Stimulated activated memory B cell treated with anti-CD40 and anti-IgM and Interleukin-4, amounts not matched to agents 10 μg/mL and 1 μg/mL and 100 μg/mL, for 72 hours (primary cell): ENCODE measurements at regions not wholly inside any gene's neighbourhood (a gene's known extent, or its start where the extent isn't known, plus 50 kb on each side); places are given as distances from the start of the nearest gene placed in this dataset.
"Not testable (repeated sequence)": the region's sequence is repeated elsewhere in the genome, so short reads cannot be mapped to it uniquely, and the experiment has no call there.

Experiments
- ATAC-seq: fragments of 150-1000 bp; cut with Tn5 transposase; 2 replicates; pipeline ENCODE4 v1.10.0; 2021
- H3K27ac Mint-ChIP-seq: one replicate; pipeline ENCODE4 v1.8.0; 2022; ENCODE audit warnings: mild to moderate bottlenecking, mixed read lengths
- H3K27me3 Mint-ChIP-seq: one replicate; pipeline ENCODE4 v1.8.0; 2022; ENCODE audit warnings: mixed read lengths
- H3K36me3 Mint-ChIP-seq: one replicate; pipeline ENCODE4 v1.8.0; 2022; ENCODE audit warnings: mixed read lengths
- H3K4me1 Mint-ChIP-seq: one replicate; pipeline ENCODE4 v1.8.0; 2022; ENCODE audit warnings: mixed read lengths
- H3K4me3 Mint-ChIP-seq: one replicate; pipeline ENCODE4 v1.8.0; 2022; ENCODE audit warnings: mild to moderate bottlenecking, moderate library complexity, mixed read lengths
- H3K9me3 Mint-ChIP-seq: one replicate; pipeline ENCODE4 v1.8.0; 2022; ENCODE audit warnings: mixed read lengths

DNA sequence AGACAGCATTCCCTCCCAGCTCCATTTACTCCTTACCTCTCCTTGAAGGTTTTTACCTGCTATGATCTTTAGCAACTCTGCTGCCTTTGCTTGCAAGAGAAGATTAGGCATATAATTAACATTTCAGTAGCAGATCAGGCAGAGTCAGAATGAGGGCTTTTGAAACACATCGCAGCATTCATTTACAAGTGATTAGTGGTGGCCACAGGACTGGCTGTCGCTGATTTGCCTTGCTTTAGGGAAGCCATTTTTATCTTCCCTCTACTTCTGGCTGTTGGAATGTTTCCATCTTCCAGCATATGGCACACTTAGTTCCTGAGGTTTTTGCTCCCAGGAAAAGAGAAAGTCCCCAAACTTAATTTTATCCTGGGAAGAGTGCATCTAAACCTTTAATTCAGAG lies 124.0 kb downstream of the SPATA31A6 start:
- H3K27ac Mint-ChIP-seq, H3K36me3 Mint-ChIP-seq, ATAC-seq, H3K4me1 Mint-ChIP-seq, H3K27me3 Mint-ChIP-seq, H3K4me3 Mint-ChIP-seq, H3K9me3 Mint-ChIP-seq: not testable (repeated sequence)

DNA sequence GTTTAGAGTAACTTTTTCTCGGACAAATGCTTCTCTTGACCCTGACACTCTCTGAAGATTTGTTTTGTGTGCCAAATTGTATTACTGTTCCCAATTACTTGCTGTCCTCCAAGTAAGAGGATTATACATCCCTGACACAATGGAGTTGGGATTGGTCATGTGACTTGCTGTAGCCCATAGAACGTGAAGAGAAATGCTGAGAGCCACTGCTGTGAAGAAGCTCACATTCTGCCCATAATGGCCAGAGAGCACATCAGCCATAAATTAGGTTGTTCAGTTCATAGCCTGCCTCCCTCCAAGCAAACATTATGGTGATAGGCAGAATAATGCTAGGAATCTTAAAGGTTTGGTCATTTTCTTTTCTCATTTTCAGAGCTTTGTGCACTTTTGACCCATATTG lies 127.5 kb downstream of the SPATA31A6 start:
- not testable (repeated sequence) for H3K4me1 Mint-ChIP-seq, ATAC-seq, H3K27me3 Mint-ChIP-seq, H3K9me3 Mint-ChIP-seq, H3K4me3 Mint-ChIP-seq, H3K36me3 Mint-ChIP-seq, H3K27ac Mint-ChIP-seq

GRCh38 chr9:42316026-42316425 lies 132.6 kb downstream of the SPATA31A6 start:
- not testable (repeated sequence) for ATAC-seq, H3K4me1 Mint-ChIP-seq, H3K9me3 Mint-ChIP-seq, H3K27ac Mint-ChIP-seq, H3K36me3 Mint-ChIP-seq, H3K27me3 Mint-ChIP-seq, H3K4me3 Mint-ChIP-seq

- not testable (repeated sequence) for H3K27ac Mint-ChIP-seq, H3K9me3 Mint-ChIP-seq, ATAC-seq, H3K4me1 Mint-ChIP-seq, H3K27me3 Mint-ChIP-seq, H3K36me3 Mint-ChIP-seq, H3K4me3 Mint-ChIP-seq
These were observed 134.2 kb downstream of the SPATA31A6 start for GRCh38 chr9:42317677-42318076.

- H3K36me3 Mint-ChIP-seq, H3K27ac Mint-ChIP-seq, ATAC-seq, H3K9me3 Mint-ChIP-seq, H3K4me1 Mint-ChIP-seq, H3K4me3 Mint-ChIP-seq, H3K27me3 Mint-ChIP-seq: not testable (repeated sequence)
These were observed 139.8 kb downstream of the SPATA31A6 start for GRCh38 chr9:42323084-42323809.

- not testable (repeated sequence) for H3K36me3 Mint-ChIP-seq, ATAC-seq, H3K27me3 Mint-ChIP-seq, H3K9me3 Mint-ChIP-seq, H3K4me3 Mint-ChIP-seq, H3K27ac Mint-ChIP-seq, H3K4me1 Mint-ChIP-seq
These were observed 141.7 kb downstream of the SPATA31A6 start for GRCh38 chr9:42325142-42325541.

- not testable (repeated sequence) for H3K4me1 Mint-ChIP-seq, H3K4me3 Mint-ChIP-seq, H3K27me3 Mint-ChIP-seq, H3K36me3 Mint-ChIP-seq, H3K27ac Mint-ChIP-seq, H3K9me3 Mint-ChIP-seq, ATAC-seq
These were observed 142.1 kb downstream of the SPATA31A6 start for GRCh38 chr9:42325561-42325960.

- H3K27ac Mint-ChIP-seq, H3K9me3 Mint-ChIP-seq, H3K4me1 Mint-ChIP-seq, H3K27me3 Mint-ChIP-seq, H3K36me3 Mint-ChIP-seq, H3K4me3 Mint-ChIP-seq, ATAC-seq: not testable (repeated sequence)
These were observed 143.0 kb downstream of the SPATA31A6 start for GRCh38 chr9:42326482-42326881.

GRCh38 chr9:42335342-42335741 lies 151.9 kb downstream of the SPATA31A6 start:
- ATAC-seq, H3K27ac Mint-ChIP-seq, H3K9me3 Mint-ChIP-seq, H3K36me3 Mint-ChIP-seq, H3K4me3 Mint-ChIP-seq, H3K27me3 Mint-ChIP-seq, H3K4me1 Mint-ChIP-seq: not testable (repeated sequence)

- H3K4me3 Mint-ChIP-seq, H3K36me3 Mint-ChIP-seq, H3K27me3 Mint-ChIP-seq, H3K9me3 Mint-ChIP-seq, H3K4me1 Mint-ChIP-seq, ATAC-seq, H3K27ac Mint-ChIP-seq: not testable (repeated sequence)
These were observed 152.7 kb downstream of the SPATA31A6 start for GRCh38 chr9:42335984-42336657.

DNA sequence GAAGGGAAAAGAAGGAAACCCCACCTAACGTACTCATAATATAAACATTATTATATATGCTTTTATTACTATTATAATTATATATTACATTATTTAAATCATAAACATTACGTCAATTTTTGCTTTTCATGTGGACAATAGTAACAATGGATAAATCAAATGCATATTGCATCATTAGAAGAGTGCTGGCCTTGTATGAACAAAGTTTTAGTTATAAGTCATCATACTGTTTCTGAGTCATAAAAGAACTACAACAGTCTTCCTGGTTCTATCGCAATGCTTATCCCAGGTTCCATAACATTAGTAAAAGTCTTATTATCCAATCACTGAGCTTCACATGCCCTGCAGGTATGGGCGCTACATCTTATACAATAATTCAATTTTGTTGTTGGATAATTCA lies 154.8 kb downstream of the SPATA31A6 start:
- not testable (repeated sequence) for H3K4me3 Mint-ChIP-seq, H3K4me1 Mint-ChIP-seq, H3K27ac Mint-ChIP-seq, H3K27me3 Mint-ChIP-seq, H3K36me3 Mint-ChIP-seq, ATAC-seq, H3K9me3 Mint-ChIP-seq

- not testable (repeated sequence) for H3K4me3 Mint-ChIP-seq, H3K4me1 Mint-ChIP-seq, H3K9me3 Mint-ChIP-seq, ATAC-seq, H3K27me3 Mint-ChIP-seq, H3K27ac Mint-ChIP-seq, H3K36me3 Mint-ChIP-seq
These were observed 156.4 kb downstream of the SPATA31A6 start for GRCh38 chr9:42339671-42340434.

- not testable (repeated sequence) for H3K4me3 Mint-ChIP-seq, H3K27ac Mint-ChIP-seq, H3K4me1 Mint-ChIP-seq, H3K36me3 Mint-ChIP-seq, H3K9me3 Mint-ChIP-seq, H3K27me3 Mint-ChIP-seq, ATAC-seq
These were observed 156.9 kb downstream of the SPATA31A6 start for GRCh38 chr9:42340435-42340723.

GRCh38 chr9:42341860-42342259 lies 158.4 kb downstream of the SPATA31A6 start:
- not testable (repeated sequence) for H3K4me1 Mint-ChIP-seq, H3K36me3 Mint-ChIP-seq, H3K9me3 Mint-ChIP-seq, H3K27me3 Mint-ChIP-seq, H3K4me3 Mint-ChIP-seq, H3K27ac Mint-ChIP-seq
- peak; percentile 45 for ATAC-seq

- not testable (repeated sequence) for H3K4me1 Mint-ChIP-seq, H3K27ac Mint-ChIP-seq, H3K36me3 Mint-ChIP-seq, H3K9me3 Mint-ChIP-seq, H3K4me3 Mint-ChIP-seq, H3K27me3 Mint-ChIP-seq
- peak; percentile 28 for ATAC-seq
These were observed 158.8 kb downstream of the SPATA31A6 start for GRCh38 chr9:42342297-42342696.

DNA sequence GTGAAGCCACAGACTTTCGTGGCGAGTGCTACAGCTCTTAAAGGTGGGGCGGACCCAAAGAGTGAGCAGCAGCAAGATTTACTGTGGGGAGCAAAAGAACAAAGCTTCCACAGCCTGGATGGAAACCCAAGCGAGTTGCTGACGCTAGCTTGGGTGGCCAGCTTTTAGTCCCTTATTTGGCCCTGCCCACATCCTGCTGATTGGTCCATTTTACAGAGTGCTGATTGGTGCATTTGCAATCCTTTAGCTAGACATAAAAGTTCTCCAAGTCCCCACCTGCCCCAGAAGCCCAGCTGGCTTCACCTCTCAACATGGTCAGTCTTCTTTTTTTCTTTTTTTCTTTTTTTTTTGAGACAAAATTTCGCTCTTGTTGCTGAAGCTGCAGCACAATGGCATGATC lies 161.0 kb downstream of the SPATA31A6 start:
- not testable (repeated sequence) for H3K4me3 Mint-ChIP-seq, H3K27ac Mint-ChIP-seq, H3K27me3 Mint-ChIP-seq, H3K9me3 Mint-ChIP-seq, H3K36me3 Mint-ChIP-seq, H3K4me1 Mint-ChIP-seq, ATAC-seq
